ENCODE measurements at regions not wholly inside any gene's neighbourhood (a gene's known extent, or its start where the extent isn't known, plus 50 kb on each side); places are given as distances from the start of the nearest gene placed in this dataset.
"Not testable (repeated sequence)": the region's sequence is repeated elsewhere in the genome, so short reads cannot be mapped to it uniquely, and the experiment has no call there.

GRCh38 chr21:13303763-13304162 lies 305.8 kb upstream of the POTED start:
- H3K9me2 ChIP-seq (replicated peaks; ENCODE audit: insufficient read depth); H3K36me3 ChIP-seq (replicated peaks; ENCODE audit: insufficient read depth, low read depth); H3K27me3 ChIP-seq; H3K27ac ChIP-seq; H2AFZ ChIP-seq; H3K9me3 ChIP-seq (ENCODE audit: low read depth); H3K4me3 ChIP-seq; H3K79me2 ChIP-seq; H3K4me1 ChIP-seq (ENCODE audit: insufficient read depth); H3K4me2 ChIP-seq; DNase-seq (ENCODE audit: low spot score); H4K20me1 ChIP-seq (ENCODE audit: insufficient read depth, poor library complexity, severe bottlenecking): not testable (repeated sequence)
- WGBS (ENCODE audit: low lambda C conversion rate, missing lambda C conversion rate): 41% methylated on average over 1 of the region's 1 CpG

GRCh38 chr21:13304901-13305300 lies 304.7 kb upstream of the POTED start:
- H3K4me2 ChIP-seq; DNase-seq (ENCODE audit: low spot score); H3K9me3 ChIP-seq (ENCODE audit: low read depth); H3K4me1 ChIP-seq (ENCODE audit: insufficient read depth); H3K79me2 ChIP-seq; H2AFZ ChIP-seq; H3K36me3 ChIP-seq (replicated peaks; ENCODE audit: insufficient read depth, low read depth); H4K20me1 ChIP-seq (ENCODE audit: insufficient read depth, poor library complexity, severe bottlenecking); H3K9me2 ChIP-seq (replicated peaks; ENCODE audit: insufficient read depth); H3K27me3 ChIP-seq; H3K4me3 ChIP-seq; H3K27ac ChIP-seq: not testable (repeated sequence)
- WGBS (ENCODE audit: low lambda C conversion rate, missing lambda C conversion rate): 21% methylated on average over 1 of the region's 1 CpG

GRCh38 chr21:13310120-13310519 lies 299.5 kb upstream of the POTED start:
- WGBS (ENCODE audit: low lambda C conversion rate, missing lambda C conversion rate): 62% methylated on average over 5 of the region's 5 CpGs
- not testable (repeated sequence) for H3K4me3 ChIP-seq; H3K79me2 ChIP-seq; H3K9me3 ChIP-seq (ENCODE audit: low read depth); H3K36me3 ChIP-seq (replicated peaks; ENCODE audit: insufficient read depth, low read depth); H3K27me3 ChIP-seq; H3K4me2 ChIP-seq; H2AFZ ChIP-seq; H3K27ac ChIP-seq; DNase-seq (ENCODE audit: low spot score); H3K4me1 ChIP-seq (ENCODE audit: insufficient read depth); H3K9me2 ChIP-seq (replicated peaks; ENCODE audit: insufficient read depth); H4K20me1 ChIP-seq (ENCODE audit: insufficient read depth, poor library complexity, severe bottlenecking)

- H3K9me2 ChIP-seq (replicated peaks; ENCODE audit: insufficient read depth); H3K79me2 ChIP-seq; H3K27ac ChIP-seq; H3K4me2 ChIP-seq; H2AFZ ChIP-seq; H4K20me1 ChIP-seq (ENCODE audit: insufficient read depth, poor library complexity, severe bottlenecking); H3K27me3 ChIP-seq; H3K36me3 ChIP-seq (replicated peaks; ENCODE audit: insufficient read depth, low read depth); H3K4me1 ChIP-seq (ENCODE audit: insufficient read depth); H3K9me3 ChIP-seq (ENCODE audit: low read depth); H3K4me3 ChIP-seq; DNase-seq (ENCODE audit: low spot score): not testable (repeated sequence)
- WGBS (ENCODE audit: low lambda C conversion rate, missing lambda C conversion rate): 75% methylated on average over 11 of the region's 18 CpGs
These were observed 298.7 kb upstream of the POTED start for GRCh38 chr21:13310570-13311524.

GRCh38 chr21:13318718-13319117 lies 290.9 kb upstream of the POTED start:
- not testable (repeated sequence) for H3K27ac ChIP-seq; H3K4me2 ChIP-seq; H3K9me2 ChIP-seq (replicated peaks; ENCODE audit: insufficient read depth)

GRCh38 chr21:13321919-13322318 lies 287.7 kb upstream of the POTED start:
- H3K4me1 ChIP-seq (ENCODE audit: insufficient read depth); DNase-seq (ENCODE audit: low spot score); H3K9me3 ChIP-seq (ENCODE audit: low read depth); H3K27me3 ChIP-seq; H2AFZ ChIP-seq; H3K4me2 ChIP-seq; H3K9me2 ChIP-seq (replicated peaks; ENCODE audit: insufficient read depth); H3K4me3 ChIP-seq; H4K20me1 ChIP-seq (ENCODE audit: insufficient read depth, poor library complexity, severe bottlenecking); H3K79me2 ChIP-seq; H3K36me3 ChIP-seq (replicated peaks; ENCODE audit: insufficient read depth, low read depth); H3K27ac ChIP-seq: not testable (repeated sequence)

More at GRCh38 chr21:13318718-13319117, 290.9 kb upstream of the POTED start:
- H4K20me1 ChIP-seq (ENCODE audit: insufficient read depth, poor library complexity, severe bottlenecking); H3K79me2 ChIP-seq; H2AFZ ChIP-seq; H3K4me1 ChIP-seq (ENCODE audit: insufficient read depth); H3K4me3 ChIP-seq; H3K27me3 ChIP-seq; DNase-seq (ENCODE audit: low spot score); H3K9me3 ChIP-seq (ENCODE audit: low read depth); H3K36me3 ChIP-seq (replicated peaks; ENCODE audit: insufficient read depth, low read depth): not testable (repeated sequence)
- WGBS (ENCODE audit: low lambda C conversion rate, missing lambda C conversion rate): 45% methylated on average over 5 of the region's 5 CpGs

GRCh38 chr21:13340670-13341234 lies 268.8 kb upstream of the POTED start:
- H3K27ac ChIP-seq; H3K4me2 ChIP-seq; H3K4me3 ChIP-seq; DNase-seq (ENCODE audit: low spot score); H3K9me2 ChIP-seq (replicated peaks; ENCODE audit: insufficient read depth); H3K27me3 ChIP-seq; H2AFZ ChIP-seq; H4K20me1 ChIP-seq (ENCODE audit: insufficient read depth, poor library complexity, severe bottlenecking); H3K4me1 ChIP-seq (ENCODE audit: insufficient read depth); H3K9me3 ChIP-seq (ENCODE audit: low read depth); H3K79me2 ChIP-seq; H3K36me3 ChIP-seq (replicated peaks; ENCODE audit: insufficient read depth, low read depth): not testable (repeated sequence)
- WGBS (ENCODE audit: low lambda C conversion rate, missing lambda C conversion rate): 46% methylated on average over 3 of the region's 3 CpGs

GRCh38 chr21:13351521-13351920 lies 258.1 kb upstream of the POTED start:
- DNase-seq (ENCODE audit: low spot score); H3K27ac ChIP-seq; H3K4me3 ChIP-seq; H3K9me3 ChIP-seq (ENCODE audit: low read depth); H3K27me3 ChIP-seq; H3K79me2 ChIP-seq; H3K36me3 ChIP-seq (replicated peaks; ENCODE audit: insufficient read depth, low read depth); H3K9me2 ChIP-seq (replicated peaks; ENCODE audit: insufficient read depth); H4K20me1 ChIP-seq (ENCODE audit: insufficient read depth, poor library complexity, severe bottlenecking); H2AFZ ChIP-seq; H3K4me1 ChIP-seq (ENCODE audit: insufficient read depth); H3K4me2 ChIP-seq: not testable (repeated sequence)
- 50% methylated on average over 1 of the region's 1 CpG for WGBS (ENCODE audit: low lambda C conversion rate, missing lambda C conversion rate)

GRCh38 chr21:13360175-13360574 lies 249.4 kb upstream of the POTED start:
- H3K79me2 ChIP-seq; H3K9me2 ChIP-seq (replicated peaks; ENCODE audit: insufficient read depth); H3K4me3 ChIP-seq: not testable (repeated sequence)

More at GRCh38 chr21:13360175-13360574, 249.4 kb upstream of the POTED start:
- not testable (repeated sequence) for H3K36me3 ChIP-seq (replicated peaks; ENCODE audit: insufficient read depth, low read depth); H3K27ac ChIP-seq; H4K20me1 ChIP-seq (ENCODE audit: insufficient read depth, poor library complexity, severe bottlenecking); H3K4me1 ChIP-seq (ENCODE audit: insufficient read depth); H3K4me2 ChIP-seq; H3K27me3 ChIP-seq; H2AFZ ChIP-seq; H3K9me3 ChIP-seq (ENCODE audit: low read depth); DNase-seq (ENCODE audit: low spot score)
- WGBS (ENCODE audit: low lambda C conversion rate, missing lambda C conversion rate): 87% methylated on average over 14 of the region's 17 CpGs
